ENCODE measurements at regions not wholly inside any gene's neighbourhood (a gene's known extent, or its start where the extent isn't known, plus 50 kb on each side); places are given as distances from the start of the nearest gene placed in this dataset.

DNA sequence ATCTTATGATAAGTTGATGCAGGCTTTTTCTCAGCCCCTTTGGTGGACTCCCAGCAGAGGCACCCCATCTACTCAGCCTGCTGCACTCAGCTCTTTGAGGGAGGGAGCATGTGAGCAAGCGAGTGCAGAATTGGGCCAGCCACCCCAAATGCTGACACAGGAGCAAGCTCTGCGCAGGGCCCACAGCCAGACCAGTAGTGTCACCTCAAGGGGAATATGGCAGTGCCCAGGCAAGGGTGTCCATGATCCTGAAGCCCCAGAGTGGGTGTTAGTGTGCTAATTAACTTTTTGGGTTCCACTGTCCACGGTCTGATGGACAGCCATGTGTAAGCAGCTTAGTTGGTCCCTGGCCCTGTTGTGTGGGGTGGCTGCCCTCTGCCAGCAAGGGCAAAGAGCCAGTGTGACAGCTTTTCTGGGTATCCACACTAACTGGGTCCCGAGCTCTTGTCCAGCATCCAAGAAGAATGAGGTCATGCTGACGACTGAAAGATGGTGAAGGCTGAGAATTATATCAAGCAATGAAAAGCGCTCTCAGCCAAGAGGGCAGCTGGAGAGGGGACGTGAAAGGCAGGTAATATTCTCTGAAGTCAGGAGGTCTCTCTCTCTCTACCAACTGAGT is 898.3 kb upstream of the PCDH9 start:
- no peak for TF ChIP-seq EGR1 (IDR thresholded peaks at IDR 0.05; ENCODE audit: low read depth in 2 of 2)
- TF ChIP-seq JUND (IDR thresholded peaks at IDR 0.05), result no peak
- no peak for TF ChIP-seq NR2F2 (IDR thresholded peaks at IDR 0.05)
- no peak for TF ChIP-seq MAX (IDR thresholded peaks at IDR 0.05)
- TF ChIP-seq SP1 (IDR thresholded peaks at IDR 0.05), result no peak
- no peak for TF ChIP-seq RXRA (IDR thresholded peaks at IDR 0.05)
- TF ChIP-seq ATF3 (IDR thresholded peaks at IDR 0.05), result no peak
- TF ChIP-seq FOXA1 (IDR thresholded peaks at IDR 0.05), result no peak
- TF ChIP-seq FOXA2 (IDR thresholded peaks at IDR 0.05), result no peak
- TF ChIP-seq GABPA (IDR thresholded peaks at IDR 0.05 in 1 of 2, conservative IDR thresholded peaks at IDR 0.05 in 1 of 2), result no peak
- TF ChIP-seq ZBTB33 (IDR thresholded peaks at IDR 0.05), result no peak
- no peak for TF ChIP-seq HNF4A (conservative IDR thresholded peaks at IDR 0.05)
- TF ChIP-seq TAF1 (conservative IDR thresholded peaks at IDR 0.05), result no peak
- TF ChIP-seq RAD21 (IDR thresholded peaks at IDR 0.05), result no peak
- TF ChIP-seq, protein P1, sequence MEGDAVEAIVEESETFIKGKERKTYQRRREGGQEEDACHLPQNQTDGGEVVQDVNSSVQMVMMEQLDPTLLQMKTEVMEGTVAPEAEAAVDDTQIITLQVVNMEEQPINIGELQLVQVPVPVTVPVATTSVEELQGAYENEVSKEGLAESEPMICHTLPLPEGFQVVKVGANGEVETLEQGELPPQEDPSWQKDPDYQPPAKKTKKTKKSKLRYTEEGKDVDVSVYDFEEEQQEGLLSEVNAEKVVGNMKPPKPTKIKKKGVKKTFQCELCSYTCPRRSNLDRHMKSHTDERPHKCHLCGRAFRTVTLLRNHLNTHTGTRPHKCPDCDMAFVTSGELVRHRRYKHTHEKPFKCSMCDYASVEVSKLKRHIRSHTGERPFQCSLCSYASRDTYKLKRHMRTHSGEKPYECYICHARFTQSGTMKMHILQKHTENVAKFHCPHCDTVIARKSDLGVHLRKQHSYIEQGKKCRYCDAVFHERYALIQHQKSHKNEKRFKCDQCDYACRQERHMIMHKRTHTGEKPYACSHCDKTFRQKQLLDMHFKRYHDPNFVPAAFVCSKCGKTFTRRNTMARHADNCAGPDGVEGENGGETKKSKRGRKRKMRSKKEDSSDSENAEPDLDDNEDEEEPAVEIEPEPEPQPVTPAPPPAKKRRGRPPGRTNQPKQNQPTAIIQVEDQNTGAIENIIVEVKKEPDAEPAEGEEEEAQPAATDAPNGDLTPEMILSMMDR (IDR thresholded peaks at IDR 0.05; ENCODE audit: low read depth, low read length, missing input control), result no peak
- TF ChIP-seq HNF4G (IDR thresholded peaks at IDR 0.05), result no peak
- TF ChIP-seq YY1 (IDR thresholded peaks at IDR 0.05), result no peak
- 85% methylated on average over 7 of the region's 7 CpGs for WGBS
- DNase-seq (ENCODE audit: low spot score), result no peak
- Histone ChIP-seq H3K27me3 (ENCODE audit: control insufficient read depth in 4 of 4, insufficient read depth in 4 of 4, low read length in 3 of 4) (no peaks in the 10 kb centered on the region), H3K9ac (ENCODE audit: low read depth in 1 of 2, low read length in 2 of 2) (no peak overlapping the region), H3K4me1 (ENCODE audit: control insufficient read depth in 4 of 4, insufficient read depth in 4 of 4, low read length in 3 of 4) (no peaks in the 10 kb centered on the region), H3K9me3 (ENCODE audit: control insufficient read depth in 4 of 4, low read length in 3 of 4) (no peaks in the 10 kb centered on the region), H3K36me3 (ENCODE audit: control insufficient read depth in 4 of 4, insufficient read depth in 3 of 4, low read depth in 1 of 4, low read length in 3 of 4) (no peaks in the 10 kb centered on the region), H3K27ac (ENCODE audit: low read depth in 1 of 2, low read length in 2 of 2) (no peak overlapping the region), H3K4me3 (ENCODE audit: low read depth in 1 of 3, low read length in 3 of 3) (no peak overlapping the region)

DNA sequence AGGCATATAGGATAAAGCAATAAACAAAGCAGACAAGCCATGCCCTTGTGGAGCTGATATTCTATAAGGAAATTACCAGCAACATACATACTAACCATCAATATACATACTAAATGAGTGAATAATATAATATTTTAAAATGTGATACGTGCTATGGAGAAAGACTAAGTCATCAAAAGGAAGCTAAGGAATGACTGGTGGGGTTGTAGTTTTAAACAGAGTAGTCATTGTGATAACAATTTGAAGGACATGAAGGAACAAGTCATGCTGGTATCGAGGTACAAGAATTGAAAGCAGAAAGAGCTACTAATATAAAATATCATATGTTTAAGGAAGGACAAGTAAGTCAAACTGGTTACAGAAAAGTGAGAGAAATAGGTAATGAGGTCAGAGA is 894.9 kb upstream of the PCDH9 start:
- DNase-seq (ENCODE audit: low spot score), result no peak
- H3K27ac ChIP-seq (ENCODE audit: low read depth in 1 of 2, low read length in 2 of 2), result no peak overlapping the region
- no peak for TF ChIP-seq FOXA2 (IDR thresholded peaks at IDR 0.05)
- no peak for TF ChIP-seq HNF4A (conservative IDR thresholded peaks at IDR 0.05)
- TF ChIP-seq, protein P1 (IDR thresholded peaks at IDR 0.05; ENCODE audit: low read depth, low read length, missing input control), result no peak
- no peak for TF ChIP-seq FOXA1 (IDR thresholded peaks at IDR 0.05)
- TF ChIP-seq JUND (IDR thresholded peaks at IDR 0.05), result no peak
- TF ChIP-seq YY1 (IDR thresholded peaks at IDR 0.05), result no peak
- TF ChIP-seq TAF1 (conservative IDR thresholded peaks at IDR 0.05), result no peak
- WGBS, result 65% methylated on average over 2 of the region's 2 CpGs
- no peak overlapping the region for H3K9ac ChIP-seq (ENCODE audit: low read depth in 1 of 2, low read length in 2 of 2)
- no peaks in the 10 kb centered on the region for H3K4me1 ChIP-seq (ENCODE audit: control insufficient read depth in 4 of 4, insufficient read depth in 4 of 4, low read length in 3 of 4)
- no peaks in the 10 kb centered on the region for H3K36me3 ChIP-seq (ENCODE audit: control insufficient read depth in 4 of 4, insufficient read depth in 3 of 4, low read depth in 1 of 4, low read length in 3 of 4)
- H3K9me3 ChIP-seq (ENCODE audit: control insufficient read depth in 4 of 4, low read length in 3 of 4), result no peaks in the 10 kb centered on the region
- no peaks in the 10 kb centered on the region for H3K27me3 ChIP-seq (ENCODE audit: control insufficient read depth in 4 of 4, insufficient read depth in 4 of 4, low read length in 3 of 4)
- no peak overlapping the region for H3K4me3 ChIP-seq (ENCODE audit: low read depth in 1 of 3, low read length in 3 of 3)
